H1 (cell line): ENCODE measurements at regions not wholly inside any gene's neighbourhood (a gene's known extent, or its start where the extent isn't known, plus 50 kb on each side); places are given as distances from the start of the nearest gene placed in this dataset.

Experiments used
- FOSL1 ChIP-seq: IDR thresholded peaks from 2 replicates; pipeline ENCODE4 v1.6.1; 2011; ENCODE audit warnings: mild to moderate bottlenecking, low read depth, low read length, moderate library complexity; ENCODE audit not compliant: insufficient read depth

DNA sequence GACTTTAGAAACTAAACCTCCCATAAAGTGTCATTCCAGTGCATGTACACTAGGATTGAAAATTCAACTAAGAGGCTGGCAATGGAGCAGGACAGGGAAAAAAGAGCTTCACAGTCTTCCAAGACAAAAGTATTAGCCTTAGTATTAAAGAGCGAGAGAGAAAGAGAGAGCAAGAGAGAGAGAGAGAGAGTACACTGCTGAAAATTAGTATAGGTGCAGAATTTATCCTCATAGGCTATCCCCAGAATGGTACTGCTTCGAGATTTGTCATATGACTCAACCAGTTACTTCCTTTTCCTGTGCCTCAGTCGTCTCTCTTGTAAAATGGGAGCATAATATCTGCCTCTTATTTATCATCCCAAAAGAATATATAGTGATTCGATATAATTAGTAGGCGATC, 543.2 kb upstream of the JARID2 start (continued):
- no peak for TF ChIP-seq FOSL1
- TF ChIP-seq, all 59 proteins: peak for 0
